Left ventricle myocardium superior (tissue), 1 donor: ENCODE measurements at regions not wholly inside any gene's neighbourhood (a gene's known extent, or its start where the extent isn't known, plus 50 kb on each side); places are given as distances from the start of the nearest gene placed in this dataset.

Experiments used
- ATAC-seq: fragments of 200-7000 bp; cut with Tn5 transposase; one replicate; pipeline ENCODE4 v1.9.1; 2020; ENCODE audit warnings: mild to moderate bottlenecking, moderate library complexity
- DNase-seq: peaks from one replicate; pipeline ENCODE4 v3.0.0-alpha.2; 2020
- intact Hi-C: fragments of 100-400 bp; cut with micrococcal nuclease; formaldehyde crosslinking; loops from one replicate; pipeline ENCODE4 v1.11.0; 2022
- donor health status: DM: no; HTN: yes; CAD: no; lungs with severe emphysema.

DNA sequence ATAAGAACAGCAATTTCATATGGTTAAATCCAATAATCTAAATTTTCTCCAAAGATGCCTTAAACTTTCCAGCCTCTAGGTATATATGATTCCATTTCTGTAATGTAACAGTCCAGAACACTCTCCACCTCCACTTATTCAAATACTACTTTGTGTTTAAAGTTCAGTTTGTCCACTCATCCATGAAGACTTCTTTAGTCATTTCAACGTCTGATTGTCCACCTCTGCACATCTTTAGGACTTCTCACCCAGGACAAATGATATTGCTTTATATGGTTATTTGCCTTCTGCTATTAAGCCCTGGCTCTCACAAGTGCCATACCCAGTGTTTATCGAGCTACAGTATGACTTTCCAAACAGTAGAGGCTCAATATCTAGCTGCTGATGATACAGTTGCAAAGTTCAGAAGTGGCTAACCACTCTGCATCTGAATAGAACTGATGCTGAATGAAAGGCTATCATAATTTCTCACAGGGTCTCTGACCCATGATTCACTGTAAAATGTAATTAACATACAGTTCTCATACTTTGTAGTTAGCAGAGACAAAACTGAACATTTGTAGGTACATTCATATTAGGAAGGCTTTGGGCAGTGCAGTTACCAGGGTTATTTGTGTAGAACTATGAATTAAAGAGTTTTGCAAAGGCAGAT lies 93.7 kb upstream of the MBNL1 start:
- ATAC-seq = no peak
- no peak for DNase-seq
- intact Hi-C loops = no loop called here

DNA sequence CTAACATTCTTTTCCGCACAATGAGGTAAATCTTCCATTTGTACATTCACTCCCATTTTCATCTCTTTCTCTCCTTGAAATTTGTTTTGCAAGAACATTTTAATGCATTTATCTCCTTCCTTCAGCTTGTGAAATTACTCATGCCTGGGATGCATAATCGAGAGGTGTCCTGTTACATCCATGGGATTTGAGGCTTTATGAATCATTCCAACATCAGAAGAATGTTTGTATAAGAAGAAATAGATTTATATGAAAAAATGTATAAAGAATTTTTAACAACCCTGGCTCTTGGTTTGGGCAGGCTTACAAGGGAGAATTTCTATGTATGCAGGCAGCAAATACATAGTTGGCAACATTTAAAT lies 93.2 kb upstream of the MBNL1 start:
- no peak for ATAC-seq

GRCh38 chr3:152176241-152176640 lies 92.5 kb upstream of the MBNL1 start:
- ATAC-seq = no peak
- intact Hi-C loops = no loop called here
- no peak for DNase-seq

More for the DNA sequence above, 93.2 kb upstream of the MBNL1 start:
- DNase-seq = no peak
- intact Hi-C loops = no loop called here

DNA sequence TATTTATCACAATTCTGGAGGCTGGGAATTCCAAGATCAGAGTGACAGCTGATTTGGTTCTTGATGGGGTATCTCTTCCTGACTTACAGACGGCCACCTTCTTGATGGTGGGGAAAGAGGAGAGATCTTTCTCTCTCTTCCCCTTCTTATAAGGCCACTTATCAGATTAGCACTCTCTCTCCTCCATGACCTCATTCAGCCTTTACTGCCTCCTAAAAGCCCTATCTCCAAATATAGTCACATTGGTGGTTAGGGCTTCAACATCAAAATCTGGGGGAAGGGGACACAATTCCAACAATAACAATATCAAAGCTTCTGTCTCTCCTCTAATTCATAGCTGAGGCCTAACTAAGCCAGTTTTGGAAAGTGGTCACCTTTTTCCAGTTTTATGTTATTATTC lies 91.7 kb upstream of the MBNL1 start:
- no peak for ATAC-seq
- DNase-seq = no peak
- intact Hi-C loops = no loop called here

- intact Hi-C loops = no loop called here
Observed at GRCh38 chr3:152177757-152178156, 91.0 kb upstream of the MBNL1 start.

GRCh38 chr3:152183473-152183872 lies 85.3 kb upstream of the MBNL1 start:
- ATAC-seq = peak; percentile 84
- peak; percentile 37 for DNase-seq
- intact Hi-C loops = loop anchor here (10.0 kb wide), 1 partner anchor 261 kb away; no protein-coding TSS in a partner anchor

More at GRCh38 chr3:152177757-152178156, 91.0 kb upstream of the MBNL1 start:
- ATAC-seq (no peak), DNase-seq (no peak)

DNA sequence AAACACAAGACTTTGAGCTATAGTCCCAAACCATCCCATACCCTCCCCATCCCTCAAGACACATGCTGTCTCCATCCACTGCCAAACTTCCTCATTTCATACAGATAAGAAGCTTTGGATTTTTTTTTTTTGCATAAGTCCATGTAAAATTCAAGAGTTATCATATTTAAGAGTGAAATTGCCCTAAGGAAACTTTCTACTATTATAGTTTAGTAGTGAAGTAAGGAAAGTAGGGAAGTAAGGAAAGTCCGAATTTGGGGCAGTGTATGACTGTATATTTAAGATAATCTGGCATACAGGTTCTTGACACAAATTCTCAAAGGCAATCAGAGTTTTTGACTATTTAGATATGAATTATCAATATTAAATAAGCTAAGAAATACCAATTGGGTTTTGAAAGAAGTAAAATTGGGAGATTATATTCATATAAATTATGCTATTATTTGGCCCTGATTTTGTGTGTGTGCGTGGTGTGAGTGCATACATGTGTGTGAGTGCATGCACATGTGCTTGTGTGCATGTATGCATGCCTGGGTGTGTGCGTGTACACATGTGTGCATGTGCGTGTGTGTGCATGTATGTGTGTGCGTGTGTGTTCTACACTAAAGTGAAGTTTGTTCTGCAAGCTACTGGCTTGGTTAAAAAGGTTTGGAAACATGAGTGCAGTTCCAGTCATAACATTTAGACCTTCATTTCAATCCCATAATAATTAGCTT lies 83.6 kb upstream of the MBNL1 start:
- DNase-seq (no peak), ATAC-seq (no peak)
- intact Hi-C loops = loop anchor here (10.0 kb wide), 1 partner anchor 260 kb away; no protein-coding TSS in a partner anchor

- no peak for ATAC-seq
- DNase-seq = no peak
- intact Hi-C loops = loop anchor here (10.0 kb wide), 1 partner anchor 259 kb away; no protein-coding TSS in a partner anchor
Observed at GRCh38 chr3:152185891-152186630, 82.7 kb upstream of the MBNL1 start.

DNA sequence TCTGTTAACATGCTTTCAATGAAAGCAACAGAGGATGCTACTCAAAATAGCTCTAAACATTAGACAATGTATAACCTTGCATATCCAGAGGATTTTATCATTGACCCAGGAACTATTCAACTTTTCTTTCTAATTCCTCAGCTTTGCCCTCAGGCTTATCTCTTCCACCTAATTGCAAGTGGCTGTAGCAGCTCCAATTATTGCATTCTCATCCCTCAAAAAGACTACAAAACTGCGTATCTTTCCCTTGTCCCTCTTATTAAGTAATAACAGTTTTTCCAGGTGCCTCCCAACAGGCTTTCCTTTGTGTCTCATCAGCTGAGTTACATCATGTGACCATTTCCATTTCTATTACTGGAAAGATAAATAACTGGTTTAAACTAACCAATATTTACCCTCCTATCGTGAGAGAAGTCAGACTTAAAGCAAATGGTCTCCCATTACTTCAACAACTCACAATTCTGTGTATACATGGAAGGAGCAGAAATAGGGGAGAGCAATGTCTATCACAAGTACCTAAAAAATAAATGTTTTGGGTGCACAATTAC lies 78.0 kb upstream of the MBNL1 start:
- intact Hi-C loops = no loop called here
- DNase-seq (no peak), ATAC-seq (no peak)

GRCh38 chr3:152192050-152192449 lies 76.7 kb upstream of the MBNL1 start:
- intact Hi-C loops = no loop called here
- no peak for ATAC-seq
- no peak for DNase-seq

DNA sequence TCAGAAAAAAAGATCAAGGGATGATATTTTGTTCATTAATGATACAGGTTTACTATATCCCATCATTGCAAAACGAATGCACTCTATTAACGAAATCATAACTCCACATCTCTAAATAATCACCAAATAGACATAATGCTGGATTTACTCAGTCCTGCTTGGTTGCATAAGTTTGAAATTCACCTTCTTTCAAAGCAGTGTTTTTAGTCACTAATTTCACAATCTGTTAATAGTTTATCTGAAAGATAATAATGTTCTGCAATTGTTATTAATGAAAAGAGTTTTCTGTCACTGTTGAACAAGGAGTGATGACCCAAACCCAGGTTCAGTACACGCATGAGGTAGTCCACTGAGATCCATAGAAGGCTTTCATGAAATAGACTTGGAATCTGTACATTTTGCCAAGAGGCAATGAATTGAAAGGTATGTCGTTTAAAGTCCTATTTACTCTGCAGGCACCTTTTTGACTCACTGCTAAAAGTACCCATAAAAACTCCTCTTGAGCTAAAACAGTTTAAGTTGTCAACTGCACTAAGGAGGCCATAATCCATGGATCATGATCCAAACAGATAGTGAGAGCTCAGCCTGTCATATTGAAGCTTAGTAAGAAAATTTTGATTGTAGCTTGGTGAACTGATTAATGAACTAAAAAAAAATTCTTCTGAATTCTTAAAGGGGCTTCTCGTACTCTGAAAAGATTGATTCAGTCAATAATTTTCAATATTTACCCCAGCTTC lies 75.6 kb upstream of the MBNL1 start:
- DNase-seq = no peak
- ATAC-seq = no peak
- intact Hi-C loops = no loop called here

DNA sequence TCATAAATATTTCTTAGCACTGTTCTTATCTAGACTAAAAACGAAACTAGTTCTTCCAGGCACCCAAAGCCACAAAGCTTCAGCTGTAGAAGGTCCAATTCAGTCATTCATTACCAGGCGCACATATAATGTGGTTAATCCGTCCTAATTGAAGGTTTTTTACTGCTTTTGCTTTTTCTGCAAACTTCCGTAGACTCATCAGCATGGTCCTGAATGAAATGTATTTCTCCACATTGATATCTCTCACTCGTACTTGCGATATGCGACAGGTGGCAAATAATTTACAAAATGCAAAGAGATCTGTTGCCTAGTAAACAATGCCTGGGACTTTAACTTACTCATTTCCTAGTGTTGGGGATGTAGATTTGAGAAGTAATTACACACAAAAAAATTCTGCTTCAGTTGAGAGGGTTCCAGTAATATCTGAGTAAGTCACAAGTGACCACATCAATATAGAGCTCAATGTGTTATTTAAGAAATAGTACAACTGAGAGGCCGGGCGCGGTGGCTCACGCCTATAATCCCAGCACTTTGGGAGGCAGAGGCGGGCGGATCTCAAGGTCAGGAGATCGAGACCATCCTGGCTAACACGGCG lies 75.0 kb upstream of the MBNL1 start:
- intact Hi-C loops = no loop called here
- ATAC-seq = no peak
- no peak for DNase-seq

DNA sequence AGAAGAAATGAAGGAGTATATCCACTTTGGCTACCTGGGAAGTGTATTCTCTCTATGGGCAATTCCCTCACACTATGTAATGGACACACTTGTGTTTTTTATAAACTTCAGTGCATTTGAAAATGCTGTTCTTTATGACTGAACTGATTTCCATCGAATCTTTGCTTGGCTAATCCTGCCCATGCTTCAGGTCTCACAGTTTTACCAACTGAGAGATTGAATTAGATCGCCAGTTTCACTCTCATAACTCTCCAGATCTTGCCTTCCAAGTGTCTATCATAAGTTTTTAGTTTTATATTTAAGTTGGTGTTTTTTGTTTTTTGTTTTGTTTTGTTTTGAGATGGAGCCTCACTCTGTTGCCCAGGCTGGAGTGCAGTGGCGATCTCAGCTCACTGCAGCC lies 73.5 kb upstream of the MBNL1 start:
- DNase-seq (no peak), ATAC-seq (no peak)
- intact Hi-C loops = no loop called here

DNA sequence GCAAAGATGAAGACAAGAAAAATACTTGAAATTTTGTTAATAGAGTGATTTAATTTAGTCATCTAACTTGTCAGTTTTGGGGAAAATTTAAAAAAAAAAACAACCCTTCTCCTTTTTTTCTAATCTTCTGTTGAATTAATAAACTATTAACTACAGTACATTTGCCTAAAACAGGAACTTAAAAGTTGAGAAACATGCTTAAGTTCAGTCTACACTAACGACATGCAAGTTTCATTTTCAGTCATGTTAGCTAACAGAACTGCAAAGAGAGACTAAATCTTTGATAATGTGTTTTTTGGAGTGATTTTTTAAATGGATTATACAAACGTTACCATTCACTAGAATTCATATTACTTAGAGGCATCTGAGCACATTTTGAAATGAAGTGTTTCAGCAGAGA lies 71.9 kb upstream of the MBNL1 start:
- DNase-seq (no peak), ATAC-seq (no peak)
- intact Hi-C loops = no loop called here

GRCh38 chr3:152197451-152197850 lies 71.3 kb upstream of the MBNL1 start:
- intact Hi-C loops = no loop called here
- peak; percentile 29 for ATAC-seq
- no peak for DNase-seq

- ATAC-seq (no peak), DNase-seq (no peak)
- intact Hi-C loops = no loop called here
Observed at GRCh38 chr3:152197937-152198336, 70.8 kb upstream of the MBNL1 start.

DNA sequence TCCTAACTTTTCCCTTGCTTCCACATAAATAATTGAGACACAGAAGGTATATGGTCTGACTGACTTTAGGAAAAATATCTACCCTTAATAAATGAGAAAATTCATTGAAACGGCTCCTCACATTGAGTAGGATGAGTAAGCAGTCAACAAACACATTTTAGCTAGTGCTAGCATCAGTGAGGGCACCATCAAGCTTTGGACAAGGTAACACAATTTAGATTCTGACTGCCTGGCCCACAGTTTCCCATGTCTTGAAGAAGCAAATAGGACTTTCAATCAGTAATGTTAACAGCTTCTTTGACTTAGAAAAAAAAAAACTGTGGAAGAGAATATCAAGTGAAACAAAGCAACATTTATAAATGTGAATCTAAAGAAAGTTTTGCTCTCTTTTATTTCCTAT lies 70.1 kb upstream of the MBNL1 start:
- ATAC-seq (no peak), DNase-seq (no peak)
- intact Hi-C loops = no loop called here

DNA sequence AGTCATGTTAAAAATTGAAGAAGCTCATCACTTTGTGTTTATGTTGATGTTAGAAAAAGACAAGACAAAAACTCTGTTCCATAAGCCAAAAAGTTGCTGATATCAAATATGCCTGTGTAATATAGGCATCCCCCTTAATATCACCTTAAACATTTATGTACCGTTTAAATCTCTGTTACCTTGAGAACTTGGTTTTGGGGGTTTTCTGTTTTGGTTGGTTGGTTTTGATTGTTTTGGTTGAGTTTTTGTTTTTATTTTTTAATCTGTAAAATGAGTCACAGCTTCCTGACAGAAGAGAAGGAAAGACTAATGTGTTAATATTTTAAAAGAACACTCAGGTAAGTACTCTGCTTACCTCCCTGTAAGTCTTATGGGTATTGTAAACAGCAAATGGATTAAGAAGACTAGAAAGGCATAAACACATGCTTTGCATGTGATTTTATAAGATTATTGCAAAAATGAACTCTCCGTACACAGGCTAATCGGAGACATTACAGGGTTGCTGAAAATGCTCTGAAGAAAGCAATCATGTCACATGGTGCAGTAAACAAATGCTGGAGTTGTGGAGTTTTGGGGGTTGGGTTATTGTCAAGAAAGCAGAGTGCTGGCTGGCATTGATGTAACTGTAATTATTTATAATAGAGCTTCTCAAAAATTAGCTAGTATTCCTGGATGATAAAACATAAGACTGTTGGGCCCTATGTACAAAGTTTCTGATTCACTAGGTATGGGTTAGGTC lies 69.5 kb upstream of the MBNL1 start:
- intact Hi-C loops = no loop called here
- DNase-seq (no peak), ATAC-seq (peak; percentile 27)
